MV-4-11 (cell line): ENCODE measurements at regions not wholly inside any gene's neighbourhood (a gene's known extent, or its start where the extent isn't known, plus 50 kb on each side); places are given as distances from the start of the nearest gene placed in this dataset.

Experiments used
- DNase-seq: peaks from one replicate; lab custom pipeline; 2025; lab: John Stamatoyannopoulos, UW

- DNase-seq: no peak
Observed at GRCh38 chr5:38643616-38644015, 87.2 kb upstream of the LIFR start.

GRCh38 chr5:38645508-38645907 is 89.1 kb upstream of the LIFR start:
- no peak for DNase-seq

- DNase-seq: no peak
Observed at GRCh38 chr5:38648703-38649291, 92.4 kb upstream of the LIFR start.

- DNase-seq: no peak
Observed at GRCh38 chr5:38650540-38650939, 94.1 kb upstream of the LIFR start.

GRCh38 chr5:38650946-38651345 is 94.5 kb upstream of the LIFR start:
- DNase-seq: peak; percentile 83

GRCh38 chr5:38651806-38652205 is 95.4 kb upstream of the LIFR start:
- DNase-seq: no peak

- DNase-seq: no peak
Observed at GRCh38 chr5:38653389-38653788, 96.9 kb upstream of the LIFR start.

GRCh38 chr5:38655691-38656090 is 99.2 kb upstream of the LIFR start:
- DNase-seq: no peak

GRCh38 chr5:38656568-38656967 is 100.1 kb upstream of the LIFR start:
- no peak for DNase-seq

- no peak for DNase-seq
Observed at GRCh38 chr5:38657020-38657419, 100.6 kb upstream of the LIFR start.

GRCh38 chr5:38660194-38660668 is 103.8 kb upstream of the LIFR start:
- DNase-seq: no peak

- DNase-seq: no peak
Observed at GRCh38 chr5:38662090-38662489, 105.6 kb upstream of the LIFR start.

- DNase-seq: no peak
Observed at GRCh38 chr5:38663249-38663648, 106.8 kb upstream of the LIFR start.

- no peak for DNase-seq
Observed at GRCh38 chr5:38666668-38667498, 110.4 kb upstream of the LIFR start.

- DNase-seq: no peak
Observed at GRCh38 chr5:38667499-38667776, 111.0 kb upstream of the LIFR start.

- no peak for DNase-seq
Observed at GRCh38 chr5:38669361-38669880, 113.0 kb upstream of the LIFR start.

GRCh38 chr5:38670066-38670465 is 113.6 kb upstream of the LIFR start:
- no peak for DNase-seq

GRCh38 chr5:38670878-38671277 is 114.4 kb upstream of the LIFR start:
- no peak for DNase-seq

- no peak for DNase-seq
Observed at GRCh38 chr5:38672059-38672788, 115.8 kb upstream of the LIFR start.

GRCh38 chr5:38673671-38674071 is 117.2 kb upstream of the LIFR start:
- DNase-seq: no peak

GRCh38 chr5:38675443-38675842 is 119.0 kb upstream of the LIFR start:
- DNase-seq: no peak

- no peak for DNase-seq
Observed at GRCh38 chr5:38677636-38678035, 121.2 kb upstream of the LIFR start.

- no peak for DNase-seq
Observed at GRCh38 chr5:38678076-38678475, 121.6 kb upstream of the LIFR start.
